Peyer's patch (tissue), 4 donors: ENCODE measurements at regions not wholly inside any gene's neighbourhood (a gene's known extent, or its start where the extent isn't known, plus 50 kb on each side); places are given as distances from the start of the nearest gene placed in this dataset.

ENCODE experiments used
- POLR2A ChIP-seq, 2 donors: fragments of 450-650 bp; IDR thresholded peaks; one replicate each; pipeline ENCODE4 v1.5.1; 2017; ENCODE audit warnings: antibody characterized with exemption in 2 of 2, mild to moderate bottlenecking in 2 of 2, moderate library complexity in 2 of 2
- TF ChIP-seq, protein P1 (sequence below), 6 experiments: fragments of 450-650 bp in 4 of 6; fragments of 200-600 bp in 2 of 6; sonication (generic) in 1 of 6; IDR thresholded peaks; one replicate each; pipeline ENCODE4 v1.5.1; 2017 to 2019; ENCODE audit warnings: antibody characterized with exemption in 6 of 6, mild to moderate bottlenecking in 3 of 6, moderate library complexity in 1 of 6

DNA sequence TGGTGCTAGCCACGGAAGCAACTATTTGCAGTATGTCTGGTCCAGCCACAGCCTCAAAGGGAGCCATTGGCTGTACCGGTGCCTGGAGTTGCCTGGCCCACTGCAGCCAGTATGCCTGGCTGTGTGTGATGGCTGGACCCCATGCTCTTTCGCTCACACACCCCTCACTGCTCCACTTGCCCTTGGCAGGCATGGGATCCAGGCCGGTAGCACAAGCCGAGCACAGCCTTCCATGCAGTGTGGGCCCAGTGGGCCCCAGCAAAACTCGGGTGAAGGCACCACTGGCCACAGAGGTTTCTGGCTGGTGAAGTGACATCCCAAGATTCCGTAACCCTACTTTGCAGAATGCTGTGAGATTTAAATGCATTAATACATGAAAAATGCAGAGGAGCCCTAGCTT, 665.8 kb downstream of the PLPP3 start:
- TF ChIP-seq, protein P1, sequence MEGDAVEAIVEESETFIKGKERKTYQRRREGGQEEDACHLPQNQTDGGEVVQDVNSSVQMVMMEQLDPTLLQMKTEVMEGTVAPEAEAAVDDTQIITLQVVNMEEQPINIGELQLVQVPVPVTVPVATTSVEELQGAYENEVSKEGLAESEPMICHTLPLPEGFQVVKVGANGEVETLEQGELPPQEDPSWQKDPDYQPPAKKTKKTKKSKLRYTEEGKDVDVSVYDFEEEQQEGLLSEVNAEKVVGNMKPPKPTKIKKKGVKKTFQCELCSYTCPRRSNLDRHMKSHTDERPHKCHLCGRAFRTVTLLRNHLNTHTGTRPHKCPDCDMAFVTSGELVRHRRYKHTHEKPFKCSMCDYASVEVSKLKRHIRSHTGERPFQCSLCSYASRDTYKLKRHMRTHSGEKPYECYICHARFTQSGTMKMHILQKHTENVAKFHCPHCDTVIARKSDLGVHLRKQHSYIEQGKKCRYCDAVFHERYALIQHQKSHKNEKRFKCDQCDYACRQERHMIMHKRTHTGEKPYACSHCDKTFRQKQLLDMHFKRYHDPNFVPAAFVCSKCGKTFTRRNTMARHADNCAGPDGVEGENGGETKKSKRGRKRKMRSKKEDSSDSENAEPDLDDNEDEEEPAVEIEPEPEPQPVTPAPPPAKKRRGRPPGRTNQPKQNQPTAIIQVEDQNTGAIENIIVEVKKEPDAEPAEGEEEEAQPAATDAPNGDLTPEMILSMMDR (IDR thresholded peaks at IDR 0.05): no peak
- TF ChIP-seq POLR2A (IDR thresholded peaks at IDR 0.05): no peak
